HepG2 (cell line): ENCODE measurements at regions not wholly inside any gene's neighbourhood (a gene's known extent, or its start where the extent isn't known, plus 50 kb on each side); places are given as distances from the start of the nearest gene placed in this dataset.

Experiments
- ATAC-seq: fragments of 200-7000 bp; cut with Tn5 transposase; 3 replicates; pipeline ENCODE4 v1.9.1; 2020; ENCODE audit warnings: mild to moderate bottlenecking, moderate library complexity
- BruUV-seq: library from RNA; stranded (reverse); fragments of 400-500 nt; replicated peaks from 2 replicates; lab custom pipeline; 2021; lab: Mats Ljungman, UMichigan
- CTCF ChIA-PET: fragments of 300-600 bp; formaldehyde crosslinking; extraction: SDS; loops from one replicate; lab custom pipeline; 2021; ENCODE audit warnings: low total read pairs, inconsistent platforms, low intra/inter-chr PET ratio; lab: Yijun Ruan, JAX
- POLR2A ChIA-PET: fragments of 350-600 bp; sonication (Branson Sonifier 250); formaldehyde crosslinking; loops from one replicate; lab custom pipeline; 2020; ENCODE audit warnings: antibody characterized with exemption, inconsistent platforms; lab: Yijun Ruan, JAX
- DNase-seq: peaks from one replicate; pipeline ENCODE4 v3.0.0-alpha.2; 2015; ENCODE audit warnings: low spot score
- FAIRE-seq: peaks from 3 replicates; lab custom pipeline; 2011; peaks lifted over from hg19 to GRCh38; lab: Jason Lieb, UNC
- H2AFZ ChIP-seq: one replicate; pipeline ENCODE4 v1.6.1; 2011; ENCODE audit warnings: low read length, inconsistent platforms
- H3K27ac ChIP-seq: fragments of 300-600 bp; 3 replicates; pipeline ENCODE4 v1.8.0; 2011; ENCODE audit warnings: mixed run types, mild to moderate bottlenecking, mixed read lengths, low read length, inconsistent platforms; ENCODE audit not compliant: insufficient read depth; ENCODE audit errors: extremely low read length
- H3K27me3 ChIP-seq, 2 experiments: fragments of 200-600 bp in 1 of 2; 2 replicates in 1 of 2; 3 replicates in 1 of 2; pipeline versions ENCODE4 v1.6.0 to v1.8.0; 2011; ENCODE audit warnings: low read length in 2 of 2, mild to moderate bottlenecking in 2 of 2, moderate library complexity in 2 of 2, inconsistent platforms in 1 of 2; ENCODE audit not compliant: insufficient read depth in 2 of 2, control insufficient read depth in 1 of 2
- H3K36me3 ChIP-seq, 2 experiments: fragments of 200-600 bp in 1 of 2; replicated peaks in 1 of 2; 2 replicates in 1 of 2; 3 replicates in 1 of 2; pipeline versions ENCODE4 v1.5.1 to v1.8.0; 2011; ENCODE audit warnings: low read length in 2 of 2, inconsistent platforms in 1 of 2; ENCODE audit not compliant: insufficient read depth in 2 of 2, control insufficient read depth in 1 of 2
- H3K4me1 ChIP-seq: 2 replicates; pipeline ENCODE4 v1.5.1; 2012; ENCODE audit warnings: low read length, inconsistent platforms; ENCODE audit not compliant: insufficient read depth
- H3K4me2 ChIP-seq: 2 replicates; pipeline ENCODE4 v1.6.0; 2011; ENCODE audit warnings: low read depth, low read length, inconsistent platforms
- H3K4me3 ChIP-seq, 3 experiments: fragments of 200-600 bp in 1 of 3; sonication (generic), shearing (Covaris generic) in 1 of 3; replicated peaks in 1 of 3; 2 replicates each; pipeline ENCODE4 v1.5.1; 2011 to 2016; ENCODE audit warnings: low read length in 3 of 3, inconsistent platforms in 2 of 3, low read depth in 2 of 3, mild to moderate bottlenecking in 2 of 3, control low read depth in 1 of 3, mixed read lengths in 1 of 3; ENCODE audit not compliant: insufficient read depth in 1 of 3
- H3K79me2 ChIP-seq: one replicate; pipeline ENCODE4 v1.6.1; 2011; ENCODE audit warnings: low read length, inconsistent platforms; ENCODE audit not compliant: insufficient read depth
- H3K9ac ChIP-seq: 2 replicates; pipeline ENCODE4 v1.6.0; 2011; ENCODE audit warnings: mild to moderate bottlenecking, low read depth, low read length, inconsistent platforms; ENCODE audit not compliant: insufficient read depth
- H3K9me3 ChIP-seq: 2 replicates; pipeline ENCODE4 v1.5.1; 2012; ENCODE audit warnings: mild to moderate bottlenecking, low read length
- H4K20me1 ChIP-seq: 2 replicates; pipeline ENCODE4 v1.6.0; 2011; ENCODE audit warnings: inconsistent platforms, mild to moderate bottlenecking, low read length, moderate library complexity; ENCODE audit not compliant: insufficient read depth
- REST ChIP-seq, 2 experiments: IDR thresholded peaks; 2 replicates each; pipeline ENCODE4 v1.6.1; 2011 to 2012; ENCODE audit warnings: low read length in 2 of 2, borderline replicate concordance in 1 of 2, low read depth in 1 of 2, mild to moderate bottlenecking in 1 of 2, moderate library complexity in 1 of 2
- ZNF547 ChIP-seq: sonication (generic); formaldehyde crosslinking; IDR thresholded peaks from 2 replicates; pipeline ENCODE4 v1.5.1; 2020; ENCODE audit warnings: mild to moderate bottlenecking, missing genetic modification reagents
- WGBS: methylation state at CpG from one replicate; pipeline ENCODE4 v1.1.6; 2017; ENCODE audit warnings: low lambda C conversion rate; 5-methylcytosine and 5-hydroxymethylcytosine counted together
- in situ Hi-C: cut with HindIII; loops from 2 replicates; pipeline ENCODE4 v1.10.0; 2017; ENCODE audit warnings: low pct_unique_long_range_greater_than_20kb; ENCODE audit not compliant: extremely low pct_ligation_motif_present
- intact Hi-C: fragments of 100-400 bp; cut with micrococcal nuclease; formaldehyde crosslinking; loops from one replicate; pipeline ENCODE4 v1.10.0; 2022; ENCODE audit not compliant: unreplicated experiment

DNA sequence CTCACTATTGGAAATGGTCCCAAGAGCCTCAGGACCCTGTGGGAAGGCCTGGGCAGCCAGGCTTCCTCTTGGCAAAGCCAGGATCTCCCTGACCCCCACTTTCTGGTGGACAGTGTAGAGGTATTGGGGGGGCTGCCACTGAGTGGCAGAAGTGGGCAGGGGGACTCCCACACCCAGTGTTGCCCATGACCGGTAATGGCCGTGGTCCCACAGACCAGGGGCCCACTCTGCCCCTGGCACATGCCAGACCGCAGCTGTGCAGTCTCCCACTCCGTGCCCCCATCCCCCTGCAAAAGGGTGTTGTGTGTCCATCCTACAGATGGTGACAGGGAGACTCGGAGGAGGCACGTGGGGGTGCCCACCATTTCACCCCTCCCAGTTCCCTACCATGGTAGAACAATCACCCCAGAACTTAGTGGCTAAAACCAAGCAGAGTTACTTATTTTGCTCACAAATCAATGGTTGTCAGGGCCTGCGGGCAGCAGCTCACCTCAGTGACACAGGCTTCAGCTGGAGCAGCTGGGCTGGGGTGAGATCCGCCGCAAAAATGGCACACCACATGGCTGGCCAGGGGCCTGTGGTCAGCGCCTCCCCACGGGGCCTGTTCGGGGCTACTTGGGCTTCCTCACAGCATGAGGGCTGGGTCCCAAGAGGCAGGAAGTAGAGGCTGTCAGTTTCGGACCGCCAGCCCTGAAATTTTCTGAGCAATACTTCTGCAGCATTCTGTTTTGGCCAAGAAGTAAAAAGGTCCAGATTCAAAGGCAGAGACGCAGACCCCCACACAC is 59.0 kb upstream of the ZNF469 start:
- Histone ChIP-seq H4K20me1 (no peaks in the 10 kb centered on the region; the same call in 1 of the 2 replicates), H3K4me2 (no peak overlapping the region), H3K4me3 (no peak overlapping the region), H3K27me3 (peaks cover 14 to 71% of the 10 kb centered on the region in 2 experiments; a peak in 4 of 5 replicates), H3K9me3 (no peaks in the 10 kb centered on the region), H3K4me1 (no peaks in the 10 kb centered on the region), H3K36me3 (no peaks in the 10 kb centered on the region), H3K79me2 (no peaks in the 10 kb centered on the region), H2AFZ (no peak overlapping the region), H3K27ac (no peak overlapping the region), H3K9ac (no peak overlapping the region)
- intact Hi-C loops, result no loop called here
- 23% methylated on average over 15 of the region's 15 CpGs for whole genome bisulfite sequencing
- no TSS peak for BruUV-seq
- FAIRE-seq (no peak), ATAC-seq (no peak), DNase-seq (no peak)
- ChIA-PET CTCF (no interaction called here), POLR2A (no interaction called here)
- TF ChIP-seq REST (IDR thresholded peaks at IDR 0.05; ENCODE audit: borderline replicate concordance in 1 of 2, low read depth in 1 of 2, low read length in 2 of 2), result no peak
- TF ChIP-seq ZNF547 (CRISPR knock-in tag), result 0 out of 2 replicates have a peak, but pooled peaks have one; percentile 31
- in situ Hi-C loops, result no loop called here
